Ishikawa (cell line): ENCODE measurements at regions not wholly inside any gene's neighbourhood (a gene's known extent, or its start where the extent isn't known, plus 50 kb on each side); places are given as distances from the start of the nearest gene placed in this dataset.

Experiments used
- CEBPB ChIP-seq: IDR thresholded peaks from 2 replicates; pipeline ENCODE4 v1.6.1; 2012
- CREB1 ChIP-seq: IDR thresholded peaks from 2 replicates; pipeline ENCODE4 v1.6.1; 2012; ENCODE audit warnings: low read depth
- EGR1 ChIP-seq: IDR thresholded peaks from 2 replicates; pipeline ENCODE4 v1.6.1; 2012
- EP300 ChIP-seq: IDR thresholded peaks from 2 replicates; pipeline ENCODE4 v1.6.1; 2012; ENCODE audit warnings: borderline replicate concordance
- FOXM1 ChIP-seq: IDR thresholded peaks from 2 replicates; pipeline ENCODE4 v1.6.1; 2012; ENCODE audit warnings: low read depth, borderline replicate concordance
- MAX ChIP-seq: IDR thresholded peaks from 2 replicates; pipeline ENCODE4 v1.6.1; 2012
- NFIC ChIP-seq: IDR thresholded peaks from 2 replicates; pipeline ENCODE4 v1.6.1; 2012
- RAD21 ChIP-seq: IDR thresholded peaks from 2 replicates; pipeline ENCODE4 v1.6.1; 2012; ENCODE audit warnings: low read depth
- REST ChIP-seq: IDR thresholded peaks from 2 replicates; pipeline ENCODE4 v1.6.1; 2012; ENCODE audit warnings: low read depth, mild to moderate bottlenecking
- TAF1 ChIP-seq: IDR thresholded peaks from 2 replicates; pipeline ENCODE4 v1.6.1; 2012; ENCODE audit warnings: low read depth, mild to moderate bottlenecking
- TCF12 ChIP-seq: IDR thresholded peaks from 2 replicates; pipeline ENCODE4 v1.6.1; 2012; ENCODE audit warnings: low read depth
- TEAD4 ChIP-seq: IDR thresholded peaks from 2 replicates; pipeline ENCODE4 v1.6.1; 2012
- USF1 ChIP-seq: IDR thresholded peaks from 2 replicates; pipeline ENCODE4 v1.6.1; 2012
- YY1 ChIP-seq: IDR thresholded peaks from 2 replicates; pipeline ENCODE4 v1.6.1; 2012; ENCODE audit warnings: low read depth
- ZBTB7A ChIP-seq: IDR thresholded peaks from 2 replicates; pipeline ENCODE4 v1.6.1; 2012; ENCODE audit warnings: low read depth

- TF ChIP-seq TCF12 (no peak), RAD21 (no peak), ZBTB7A (no peak), FOXM1 (no peak), REST (no peak), CEBPB (no peak), MAX (no peak), YY1 (no peak), EGR1 (no peak), TEAD4 (no peak), CREB1 (no peak)
These were observed 80.2 kb upstream of the ITGA4 start for GRCh38 chr2:181376999-181377398.

- TF ChIP-seq NFIC: no peak
- no peak for TF ChIP-seq USF1
These were observed 78.7 kb upstream of the ITGA4 start for GRCh38 chr2:181378491-181378890.

GRCh38 chr2:181380581-181380980 lies 76.6 kb upstream of the ITGA4 start:
- TF ChIP-seq MAX (no peak), NFIC (no peak), EP300 (no peak), TCF12 (no peak), ZBTB7A (no peak), TEAD4 (no peak), TAF1 (no peak), YY1 (no peak), CEBPB (no peak), CREB1 (no peak), FOXM1 (no peak), REST (no peak), RAD21 (no peak)

GRCh38 chr2:181384923-181385322 lies 72.3 kb upstream of the ITGA4 start:
- TF ChIP-seq REST (no peak), ZBTB7A (no peak), FOXM1 (no peak), TEAD4 (no peak)

GRCh38 chr2:181389524-181389923 lies 67.7 kb upstream of the ITGA4 start:
- no peak for TF ChIP-seq EP300
- TF ChIP-seq RAD21: no peak
- TF ChIP-seq ZBTB7A: no peak
- TF ChIP-seq REST: no peak
